Activated effector memory CD4-positive, alpha-beta T cell treated with Interleukin-2 at 50 U/mL for 16 hours (primary cell): ENCODE measurements at regions not wholly inside any gene's neighbourhood (a gene's known extent, or its start where the extent isn't known, plus 50 kb on each side); places are given as distances from the start of the nearest gene placed in this dataset.

Experiments
- DNase-seq: peaks from one replicate; pipeline ENCODE4 v3.0.0-alpha.2; 2020

DNA sequence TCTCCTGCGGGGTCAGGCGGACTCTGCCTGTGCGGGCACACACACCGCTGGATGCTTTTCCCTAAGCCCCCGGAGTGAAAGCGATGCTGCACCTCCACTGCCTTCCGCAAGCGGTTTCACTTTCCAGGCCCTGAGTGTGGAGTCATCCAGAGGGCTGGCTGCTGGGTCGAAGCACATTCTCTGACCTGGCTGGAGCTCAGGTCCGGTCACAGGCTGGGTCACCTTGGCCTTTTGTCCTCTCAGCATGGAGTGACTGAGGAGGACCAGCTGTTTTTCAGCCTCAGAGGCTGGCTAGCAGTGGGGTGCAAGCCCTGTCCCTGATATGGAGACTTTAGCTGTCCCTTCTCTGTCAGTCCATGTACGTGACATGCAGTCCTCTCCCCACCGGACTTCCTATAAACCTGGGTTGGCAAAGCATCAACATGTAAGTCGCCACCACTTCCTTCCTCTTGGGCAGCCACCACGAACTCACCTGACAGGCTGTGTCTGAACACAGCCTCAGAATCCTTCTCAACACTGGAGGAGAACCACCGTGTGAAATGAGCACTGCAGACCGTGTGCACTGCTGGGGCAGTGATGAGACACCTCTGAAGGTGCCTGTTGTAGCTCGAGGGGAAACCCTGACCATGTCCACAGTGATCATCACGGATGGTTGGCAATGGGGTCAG, 51.3 kb downstream of the GADD45G start:
- no peak for DNase-seq

DNA sequence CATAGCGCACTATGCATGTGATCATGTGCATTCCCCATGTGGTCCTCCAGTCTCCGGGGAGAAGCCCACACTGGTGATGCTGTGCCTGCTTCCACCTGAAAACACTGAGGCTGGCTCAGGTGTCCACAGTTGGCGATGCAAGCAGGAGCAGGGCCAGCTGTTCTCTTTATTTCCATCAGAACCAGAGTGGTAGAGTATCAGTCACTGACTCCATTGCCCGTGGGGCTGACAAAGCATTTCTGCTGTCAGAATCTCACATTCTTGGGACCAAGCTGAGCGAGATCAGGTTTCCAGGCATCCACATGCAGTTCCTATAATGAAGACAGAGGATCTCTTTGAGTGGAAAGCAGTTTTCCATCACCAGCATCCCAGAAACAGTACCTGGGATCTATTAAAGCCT, 52.5 kb downstream of the GADD45G start:
- DNase-seq = no peak

DNA sequence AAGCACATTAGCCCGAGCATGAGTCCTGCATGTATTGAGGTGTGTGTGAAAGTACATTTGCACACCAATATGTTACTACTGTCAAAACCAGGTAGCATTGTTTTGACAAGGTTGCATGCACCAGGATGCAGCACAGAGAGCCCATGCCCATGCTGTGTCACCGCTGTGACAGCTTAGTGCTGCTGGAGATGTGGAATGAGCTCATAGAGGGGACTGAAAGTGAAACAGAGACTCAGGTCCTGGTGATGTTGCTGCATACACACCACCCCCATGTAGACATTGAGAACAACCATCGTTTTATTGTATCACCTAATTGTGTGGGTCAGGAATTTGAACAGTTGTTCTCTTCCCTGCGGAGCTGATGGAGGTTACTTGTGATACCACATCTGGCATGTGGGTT, 53.0 kb downstream of the GADD45G start:
- no peak for DNase-seq

- no peak for DNase-seq
Measured at GRCh38 chr9:89658401-89658800, 53.6 kb downstream of the GADD45G start.

- no peak for DNase-seq
Measured at GRCh38 chr9:89658931-89659330, 54.1 kb downstream of the GADD45G start.

GRCh38 chr9:89659473-89659872, 54.7 kb downstream of the GADD45G start:
- no peak for DNase-seq

DNA sequence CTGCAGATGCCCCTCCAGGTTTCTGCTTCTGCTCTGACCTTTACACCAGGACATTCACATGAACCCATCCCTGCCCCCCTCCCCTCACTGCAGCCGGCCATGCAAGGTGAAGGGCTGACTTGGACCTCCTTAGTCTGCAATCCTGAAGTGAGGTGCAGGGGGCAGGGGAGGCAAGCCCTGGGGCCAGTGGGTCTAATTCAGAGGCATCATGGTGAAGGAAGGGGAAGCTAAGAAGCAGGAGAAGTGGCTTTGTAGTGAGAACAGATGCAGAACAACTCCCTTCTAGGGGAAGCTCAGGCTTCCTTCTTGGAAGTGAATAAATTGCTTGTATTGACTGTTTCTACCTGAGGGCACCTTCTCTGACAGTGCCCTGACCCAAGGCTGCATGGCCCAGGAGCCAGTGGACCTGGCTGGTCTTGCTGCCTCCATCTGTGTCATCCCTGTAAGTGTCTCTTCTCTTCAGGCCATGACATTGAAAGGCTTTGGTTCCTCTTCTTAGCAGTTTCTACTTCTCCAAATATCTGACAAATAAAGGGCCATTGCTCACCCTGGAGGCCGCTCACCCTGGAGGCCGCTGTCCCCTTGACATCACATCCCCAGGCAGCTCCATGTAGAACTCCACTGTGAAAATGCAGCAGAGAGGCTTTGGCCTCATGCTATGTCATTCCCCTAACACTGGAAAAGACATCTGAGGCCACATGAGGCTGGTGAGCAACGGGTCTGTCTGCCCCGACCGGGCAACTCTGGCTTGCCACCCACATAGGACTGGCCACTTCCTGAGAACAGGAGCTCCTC, 55.3 kb downstream of the GADD45G start:
- DNase-seq = no peak

GRCh38 chr9:89661391-89661949, 56.7 kb downstream of the GADD45G start:
- no peak for DNase-seq

DNA sequence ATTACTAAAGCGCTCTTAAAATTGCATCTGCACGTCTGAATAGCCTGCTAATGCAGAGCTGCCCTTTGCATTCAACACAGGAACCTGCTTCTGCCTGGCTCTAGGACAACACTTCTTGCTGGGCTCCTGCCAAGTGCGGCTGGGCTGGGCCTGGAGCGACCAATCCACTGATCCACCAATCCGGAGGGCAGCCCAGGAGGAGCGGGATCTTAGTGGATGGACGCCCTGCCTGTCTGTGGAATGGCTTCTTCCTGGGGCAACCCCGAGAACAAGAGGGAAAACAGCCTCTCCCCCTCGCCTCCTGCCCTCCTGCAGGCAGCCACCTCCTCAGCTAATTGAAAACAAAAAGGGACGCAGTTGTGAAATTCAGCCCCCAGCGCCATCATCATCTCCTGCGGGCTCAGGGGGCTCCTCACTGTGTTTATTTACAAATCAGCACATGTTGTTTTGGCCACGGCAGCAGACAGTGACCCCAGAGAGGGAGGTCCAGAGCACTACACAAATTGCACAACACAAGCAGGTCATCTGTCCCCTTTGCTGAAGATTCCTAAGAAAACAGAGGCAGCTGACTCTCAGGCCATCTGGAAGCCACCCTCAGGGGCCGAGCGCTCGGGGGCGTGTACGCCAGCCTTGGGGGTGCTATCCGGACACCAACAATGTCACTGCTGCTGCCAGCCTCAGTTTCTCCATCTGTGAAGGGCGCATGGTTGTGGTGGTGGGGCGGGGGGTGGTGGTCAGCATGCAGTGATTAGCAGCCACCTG, 57.3 kb downstream of the GADD45G start:
- DNase-seq = no peak

- DNase-seq = no peak
Measured at GRCh38 chr9:89662718-89663613, 58.2 kb downstream of the GADD45G start.

GRCh38 chr9:89663614-89663970, 58.8 kb downstream of the GADD45G start:
- DNase-seq = no peak

- DNase-seq = no peak
Measured at GRCh38 chr9:89664010-89664409, 59.2 kb downstream of the GADD45G start.

DNA sequence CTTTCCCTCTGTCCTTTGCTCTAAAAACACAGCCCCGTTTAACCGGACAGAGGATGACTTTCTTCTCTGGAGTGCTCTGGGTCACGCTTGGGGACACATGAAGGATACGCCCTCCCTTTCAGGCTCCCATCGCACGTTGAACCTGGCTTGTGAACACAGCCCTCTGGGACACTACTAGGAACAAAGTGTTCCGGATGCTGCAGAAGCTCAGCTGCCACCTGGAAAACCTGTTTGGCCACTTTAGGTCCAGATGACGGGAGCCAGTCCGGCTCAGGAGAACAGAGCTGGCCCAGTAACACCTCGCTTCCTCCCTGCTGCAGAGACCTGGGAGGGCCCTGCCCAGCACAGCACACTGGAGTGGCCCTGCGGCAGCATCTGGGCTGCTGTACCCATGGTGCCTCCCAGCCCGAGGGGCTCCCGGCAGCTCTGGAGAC, 60.1 kb downstream of the GADD45G start:
- DNase-seq = no peak

GRCh38 chr9:89666364-89666763, 61.6 kb downstream of the GADD45G start:
- no peak for DNase-seq

- DNase-seq = no peak
Measured at GRCh38 chr9:89666950-89667349, 62.1 kb downstream of the GADD45G start.

GRCh38 chr9:89667726-89668125, 62.9 kb downstream of the GADD45G start:
- no peak for DNase-seq

GRCh38 chr9:89668216-89668865, 63.5 kb downstream of the GADD45G start:
- no peak for DNase-seq

GRCh38 chr9:89668866-89669246, 64.0 kb downstream of the GADD45G start:
- DNase-seq = no peak

DNA sequence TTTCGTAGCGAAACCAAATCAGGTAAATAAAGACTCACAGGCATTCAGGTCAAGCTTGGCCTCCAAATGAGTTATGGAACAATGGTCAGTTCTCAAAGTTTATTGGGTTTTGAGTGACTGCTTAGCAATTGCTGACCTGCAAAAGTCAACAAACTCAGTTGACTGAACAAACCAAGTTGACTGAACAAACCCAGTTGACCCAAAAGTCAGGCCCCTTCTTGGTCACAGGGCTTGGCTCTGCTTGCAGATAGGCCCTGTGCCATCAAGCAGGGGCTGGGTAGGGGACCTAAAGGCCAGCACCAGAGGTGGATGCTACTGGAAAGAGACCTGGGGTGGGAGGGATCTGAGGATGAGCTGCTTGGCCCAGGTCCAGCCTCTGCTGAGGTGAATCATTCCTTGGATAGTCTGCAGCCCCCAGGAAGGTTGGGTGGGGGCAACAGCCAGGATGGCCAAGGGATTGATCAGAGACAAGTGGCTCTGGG, 64.6 kb downstream of the GADD45G start:
- DNase-seq = no peak

- no peak for DNase-seq
Measured at GRCh38 chr9:89670114-89670513, 65.3 kb downstream of the GADD45G start.

- DNase-seq = no peak
Measured at GRCh38 chr9:89670801-89671434, 66.1 kb downstream of the GADD45G start.
